Endothelial cell (in vitro differentiated cells): ENCODE measurements at regions not wholly inside any gene's neighbourhood (a gene's known extent, or its start where the extent isn't known, plus 50 kb on each side); places are given as distances from the start of the nearest gene placed in this dataset.

Experiments
- DNase-seq: peaks from one replicate; pipeline ENCODE4 v3.0.0; 2021; ENCODE audit warnings: low spot score
- H3K27ac Mint-ChIP-seq: one replicate; pipeline ENCODE4 v1.8.0; 2021; ENCODE audit warnings: mixed read lengths, inconsistent platforms; ENCODE audit not compliant: unreplicated experiment
- H3K27me3 Mint-ChIP-seq: one replicate; pipeline ENCODE4 v1.8.0; 2021; ENCODE audit warnings: mild to moderate bottlenecking, moderate library complexity, mixed read lengths, inconsistent platforms; ENCODE audit not compliant: unreplicated experiment
- H3K36me3 Mint-ChIP-seq: one replicate; pipeline ENCODE4 v1.8.0; 2021; ENCODE audit warnings: mild to moderate bottlenecking, low read depth, mixed read lengths, inconsistent platforms; ENCODE audit not compliant: unreplicated experiment
- H3K4me1 Mint-ChIP-seq: one replicate; pipeline ENCODE4 v1.8.0; 2021; ENCODE audit warnings: mild to moderate bottlenecking, mixed read lengths, inconsistent platforms; ENCODE audit not compliant: unreplicated experiment
- H3K4me3 Mint-ChIP-seq: one replicate; pipeline ENCODE4 v1.8.0; 2021; ENCODE audit warnings: mild to moderate bottlenecking, mixed read lengths, inconsistent platforms; ENCODE audit not compliant: unreplicated experiment
- H3K9me3 Mint-ChIP-seq: one replicate; pipeline ENCODE4 v1.8.0; 2021; ENCODE audit warnings: mixed read lengths, inconsistent platforms; ENCODE audit not compliant: unreplicated experiment
- CTCF ChIP-seq: fragments of 200-600 bp; sonication (generic); IDR thresholded peaks from one replicate; pipeline ENCODE4 v1.5.0; 2021; ENCODE audit warnings: antibody characterized with exemption; ENCODE audit not compliant: unreplicated experiment

GRCh38 chr4:135741583-135741982, 1540.0 kb upstream of the PABPC4L start:
- H3K4me3 Mint-ChIP-seq: no peak overlapping the region
- H3K36me3 Mint-ChIP-seq: no peaks in the 10 kb centered on the region
- DNase-seq: no peak
- H3K9me3 Mint-ChIP-seq: no peaks in the 10 kb centered on the region
- TF ChIP-seq CTCF: no peak
- H3K27me3 Mint-ChIP-seq: no peaks in the 10 kb centered on the region
- H3K27ac Mint-ChIP-seq: no peak overlapping the region
- no peaks in the 10 kb centered on the region for H3K4me1 Mint-ChIP-seq

- no peaks in the 10 kb centered on the region for H3K27me3 Mint-ChIP-seq
- no peak overlapping the region for H3K27ac Mint-ChIP-seq
- H3K4me3 Mint-ChIP-seq: no peak overlapping the region
Observed at GRCh38 chr4:135739354-135739753, 1537.8 kb upstream of the PABPC4L start.

GRCh38 chr4:135735512-135735911, 1533.9 kb upstream of the PABPC4L start:
- no peak overlapping the region for H3K4me3 Mint-ChIP-seq
- no peak for DNase-seq
- no peaks in the 10 kb centered on the region for H3K36me3 Mint-ChIP-seq
- no peak for TF ChIP-seq CTCF
- no peaks in the 10 kb centered on the region for H3K9me3 Mint-ChIP-seq
- no peaks in the 10 kb centered on the region for H3K27me3 Mint-ChIP-seq
- H3K27ac Mint-ChIP-seq: no peak overlapping the region
- no peaks in the 10 kb centered on the region for H3K4me1 Mint-ChIP-seq

More at GRCh38 chr4:135739354-135739753, 1537.8 kb upstream of the PABPC4L start:
- Mint-ChIP-seq H3K36me3 (no peaks in the 10 kb centered on the region), H3K4me1 (no peaks in the 10 kb centered on the region), H3K9me3 (no peaks in the 10 kb centered on the region)
- no peak for DNase-seq
- no peak for TF ChIP-seq CTCF

- Mint-ChIP-seq H3K4me1 (no peaks in the 10 kb centered on the region), H3K27ac (no peak overlapping the region), H3K4me3 (no peak overlapping the region), H3K9me3 (no peaks in the 10 kb centered on the region), H3K27me3 (peaks cover 2% of the 10 kb centered on the region), H3K36me3 (no peaks in the 10 kb centered on the region)
- TF ChIP-seq CTCF: no peak
- DNase-seq: no peak
Observed at GRCh38 chr4:135732448-135732847, 1530.9 kb upstream of the PABPC4L start.

GRCh38 chr4:135731682-135732081, 1530.1 kb upstream of the PABPC4L start:
- H3K27ac Mint-ChIP-seq: no peak overlapping the region
- no peak overlapping the region for H3K4me3 Mint-ChIP-seq
- H3K9me3 Mint-ChIP-seq: no peaks in the 10 kb centered on the region
- DNase-seq: no peak
- no peaks in the 10 kb centered on the region for H3K4me1 Mint-ChIP-seq
- no peak for TF ChIP-seq CTCF
- peaks cover 2% of the 10 kb centered on the region for H3K27me3 Mint-ChIP-seq
- H3K36me3 Mint-ChIP-seq: no peaks in the 10 kb centered on the region
